COLO668 (cell line): ENCODE measurements at regions not wholly inside any gene's neighbourhood (a gene's known extent, or its start where the extent isn't known, plus 50 kb on each side); places are given as distances from the start of the nearest gene placed in this dataset.

Source experiments
- DNase-seq: peaks from one replicate; lab custom pipeline; 2025; ENCODE audit not compliant: unreplicated experiment; lab: John Stamatoyannopoulos, UW

GRCh38 chr2:204046145-204046544 lies 109.6 kb downstream of the ICOS start:
- DNase-seq: no peak

- DNase-seq: no peak
These were observed 113.1 kb downstream of the ICOS start for GRCh38 chr2:204049635-204050034.

GRCh38 chr2:204050681-204051080 lies 114.1 kb downstream of the ICOS start:
- DNase-seq: no peak

- no peak for DNase-seq
These were observed 114.9 kb downstream of the ICOS start for GRCh38 chr2:204051476-204051875.

- DNase-seq: no peak
These were observed 115.5 kb downstream of the ICOS start for GRCh38 chr2:204051984-204052556.

- DNase-seq: no peak
These were observed 122.5 kb downstream of the ICOS start for GRCh38 chr2:204059016-204059415.

GRCh38 chr2:204060841-204061240 lies 124.3 kb downstream of the ICOS start:
- DNase-seq: no peak

GRCh38 chr2:204061241-204061640 lies 124.7 kb downstream of the ICOS start:
- DNase-seq: no peak

GRCh38 chr2:204064119-204064518 lies 127.6 kb downstream of the ICOS start:
- DNase-seq: no peak

GRCh38 chr2:204065566-204065965 lies 129.0 kb downstream of the ICOS start:
- DNase-seq: no peak

- no peak for DNase-seq
These were observed 129.5 kb downstream of the ICOS start for GRCh38 chr2:204066051-204066450.

GRCh38 chr2:204069804-204070203 lies 133.2 kb downstream of the ICOS start:
- no peak for DNase-seq

GRCh38 chr2:204072443-204073324 lies 136.1 kb downstream of the ICOS start:
- DNase-seq: peak; percentile 14

GRCh38 chr2:204074456-204074855 lies 137.9 kb downstream of the ICOS start:
- no peak for DNase-seq

- DNase-seq: no peak
These were observed 141.6 kb downstream of the ICOS start for GRCh38 chr2:204078003-204078698.

- DNase-seq: no peak
These were observed 145.2 kb downstream of the ICOS start for GRCh38 chr2:204081487-204082425.

GRCh38 chr2:204086167-204086566 lies 149.6 kb downstream of the ICOS start:
- DNase-seq: no peak

- DNase-seq: no peak
These were observed 152.5 kb downstream of the ICOS start for GRCh38 chr2:204089105-204089504.

- DNase-seq: no peak
These were observed 153.0 kb downstream of the ICOS start for GRCh38 chr2:204089574-204089973.

GRCh38 chr2:204090021-204090420 lies 153.5 kb downstream of the ICOS start:
- DNase-seq: no peak

- no peak for DNase-seq
These were observed 168.2 kb downstream of the ICOS start for GRCh38 chr2:204104811-204105210.
